Hepatocyte (in vitro differentiated cells): ENCODE measurements at regions not wholly inside any gene's neighbourhood (a gene's known extent, or its start where the extent isn't known, plus 50 kb on each side); places are given as distances from the start of the nearest gene placed in this dataset.

Experiments used
- DNase-seq: peaks from one replicate; pipeline ENCODE4 v3.0.0-alpha.2; 2016; ENCODE audit warnings: low spot score
- H2AFZ ChIP-seq: fragments of 200-600 bp; sonication (generic); 2 replicates; pipeline ENCODE4 v1.6.0; 2016; ENCODE audit warnings: antibody characterized with exemption, mild to moderate bottlenecking
- H3K27ac ChIP-seq: fragments of 200-600 bp; sonication (generic); 2 replicates; pipeline ENCODE4 v1.5.1; 2016; ENCODE audit warnings: mild to moderate bottlenecking
- H3K27me3 ChIP-seq: fragments of 200-600 bp; sonication (generic); 2 replicates; pipeline ENCODE4 v1.6.1; 2016
- H3K36me3 ChIP-seq: fragments of 200-600 bp; sonication (generic); replicated peaks from 2 replicates; pipeline ENCODE4 v1.5.1; 2016; ENCODE audit warnings: low read depth; ENCODE audit not compliant: insufficient read depth
- H3K4me1 ChIP-seq: fragments of 200-600 bp; sonication (generic); 2 replicates; pipeline ENCODE4 v1.5.1; 2016; ENCODE audit warnings: mild to moderate bottlenecking, moderate library complexity; ENCODE audit not compliant: insufficient read depth
- H3K4me2 ChIP-seq: fragments of 200-600 bp; sonication (generic); 2 replicates; pipeline ENCODE4 v1.6.0; 2016
- H3K4me3 ChIP-seq: fragments of 200-600 bp; sonication (generic); 2 replicates; pipeline ENCODE4 v1.5.1; 2016; ENCODE audit warnings: mild to moderate bottlenecking
- H3K79me2 ChIP-seq: fragments of 200-600 bp; sonication (generic); 2 replicates; pipeline ENCODE4 v1.6.0; 2017; ENCODE audit warnings: mild to moderate bottlenecking
- H3K9me2 ChIP-seq: fragments of 200-600 bp; sonication (generic); replicated peaks from 2 replicates; pipeline ENCODE4 v1.6.0; 2017; ENCODE audit warnings: mild to moderate bottlenecking; ENCODE audit not compliant: insufficient read depth
- H3K9me3 ChIP-seq: fragments of 200-600 bp; sonication (generic); 2 replicates; pipeline ENCODE4 v1.5.1; 2016; ENCODE audit warnings: low read depth, mild to moderate bottlenecking
- H4K20me1 ChIP-seq: fragments of 200-600 bp; sonication (generic); 2 replicates; pipeline ENCODE4 v1.6.0; 2016; ENCODE audit warnings: mild to moderate bottlenecking; ENCODE audit not compliant: insufficient read depth, poor library complexity, severe bottlenecking
- CTCF ChIP-seq: fragments of 200-600 bp; sonication (generic); IDR thresholded peaks from 2 replicates; pipeline ENCODE4 v1.5.1; 2016; ENCODE audit warnings: antibody characterized with exemption, mild to moderate bottlenecking; ENCODE audit not compliant: poor library complexity
- EZH2 ChIP-seq: fragments of 200-600 bp; sonication (generic); IDR thresholded peaks from 2 replicates; pipeline ENCODE4 v1.6.1; 2016; ENCODE audit warnings: antibody characterized with exemption, mild to moderate bottlenecking, borderline replicate concordance
- EZH2phosphoT487 ChIP-seq: fragments of 200-600 bp; sonication (generic); IDR thresholded peaks from one replicate; pipeline ENCODE4 v1.6.1; 2018; ENCODE audit warnings: antibody characterized with exemption, mild to moderate bottlenecking, low read depth, moderate library complexity; ENCODE audit not compliant: unreplicated experiment, severe bottlenecking
- WGBS: methylation state at CpG from one replicate; pipeline ENCODE4 v1.1.6; 2016; ENCODE audit warnings: low lambda C conversion rate; ENCODE audit errors: missing lambda C conversion rate; 5-methylcytosine and 5-hydroxymethylcytosine counted together

GRCh38 chr16:56108724-56109123 is 82.6 kb upstream of the GNAO1 start:
- H3K4me1 ChIP-seq: no peaks in the 10 kb centered on the region
- H4K20me1 ChIP-seq: no peaks in the 10 kb centered on the region
- H3K36me3 ChIP-seq: no peaks in the 10 kb centered on the region
- no peak for DNase-seq
- H3K27ac ChIP-seq: no peak overlapping the region
- H3K9me2 ChIP-seq: no peaks in the 10 kb centered on the region
- H2AFZ ChIP-seq: no peak overlapping the region
- no peaks in the 10 kb centered on the region for H3K9me3 ChIP-seq
- no peaks in the 10 kb centered on the region for H3K27me3 ChIP-seq
- no peak overlapping the region for H3K4me2 ChIP-seq
- 62% methylated on average over 4 of the region's 4 CpGs for WGBS
- H3K4me3 ChIP-seq: no peak overlapping the region
- no peaks in the 10 kb centered on the region for H3K79me2 ChIP-seq
- TF ChIP-seq EZH2phosphoT487: no peak
- TF ChIP-seq EZH2: no peak
- no peak for TF ChIP-seq CTCF

GRCh38 chr16:56108056-56108471 is 83.2 kb upstream of the GNAO1 start:
- H3K9me2 ChIP-seq: no peaks in the 10 kb centered on the region
- no peak for DNase-seq
- no peak overlapping the region for H3K4me2 ChIP-seq
- H3K4me3 ChIP-seq: no peak overlapping the region
- no peaks in the 10 kb centered on the region for H3K27me3 ChIP-seq
- H3K27ac ChIP-seq: no peak overlapping the region
- TF ChIP-seq CTCF: no peak
- no peak for TF ChIP-seq EZH2phosphoT487
- no peak for TF ChIP-seq EZH2
- no peak overlapping the region for H2AFZ ChIP-seq
- H3K79me2 ChIP-seq: no peaks in the 10 kb centered on the region
- no peaks in the 10 kb centered on the region for H3K4me1 ChIP-seq
- H3K36me3 ChIP-seq: no peaks in the 10 kb centered on the region
- WGBS: 41% methylated on average over 2 of the region's 2 CpGs
- no peaks in the 10 kb centered on the region for H3K9me3 ChIP-seq
- H4K20me1 ChIP-seq: no peaks in the 10 kb centered on the region

- Histone ChIP-seq H3K9me2 (no peaks in the 10 kb centered on the region), H4K20me1 (no peaks in the 10 kb centered on the region), H3K27ac (no peak overlapping the region), H3K27me3 (no peaks in the 10 kb centered on the region), H3K79me2 (no peaks in the 10 kb centered on the region), H2AFZ (no peak overlapping the region), H3K9me3 (no peaks in the 10 kb centered on the region), H3K4me3 (no peak overlapping the region), H3K4me2 (no peak overlapping the region), H3K36me3 (no peaks in the 10 kb centered on the region), H3K4me1 (no peaks in the 10 kb centered on the region)
- TF ChIP-seq CTCF: no peak
- no peak for TF ChIP-seq EZH2phosphoT487
- no peak for TF ChIP-seq EZH2
- no peak for DNase-seq
- WGBS: 86% methylated on average over 6 of the region's 6 CpGs
Observed at GRCh38 chr16:56106527-56106926, 84.8 kb upstream of the GNAO1 start.

- Histone ChIP-seq H3K27ac (no peak overlapping the region), H3K4me3 (no peak overlapping the region), H3K4me2 (no peak overlapping the region), H3K36me3 (no peaks in the 10 kb centered on the region), H3K9me2 (no peaks in the 10 kb centered on the region), H3K79me2 (no peaks in the 10 kb centered on the region), H4K20me1 (no peaks in the 10 kb centered on the region), H3K27me3 (no peaks in the 10 kb centered on the region), H2AFZ (no peak overlapping the region), H3K4me1 (no peaks in the 10 kb centered on the region), H3K9me3 (no peaks in the 10 kb centered on the region)
- TF ChIP-seq EZH2phosphoT487 (no peak), EZH2 (no peak), CTCF (no peak)
- no peak for DNase-seq
- WGBS: 59% methylated on average over 3 of the region's 3 CpGs
Observed at GRCh38 chr16:56102906-56103305, 88.4 kb upstream of the GNAO1 start.
